Cardiac fibroblast (primary cell): ENCODE measurements at regions not wholly inside any gene's neighbourhood (a gene's known extent, or its start where the extent isn't known, plus 50 kb on each side); places are given as distances from the start of the nearest gene placed in this dataset.

Experiments
- DNase-seq, 2 donors: peaks; one replicate each; pipeline versions ENCODE4 v3.0.0 to v3.0.0-alpha.2; 2010; ENCODE audit warnings: low read depth in 2 of 2
- H3K4me3 ChIP-seq, 2 donors: replicated peaks in 1 of 2; 1 replicate in 1 of 2; 2 replicates in 1 of 2; pipeline ENCODE4 v1.5.1; 2011; ENCODE audit warnings: low read depth in 2 of 2, low read length in 2 of 2, mild to moderate bottlenecking in 2 of 2, moderate library complexity in 1 of 2
- CTCF ChIP-seq: IDR thresholded peaks from one replicate; pipeline ENCODE4 v1.5.1; 2011; ENCODE audit warnings: low read depth, mild to moderate bottlenecking, low read length, inconsistent platforms

- no peak for TF ChIP-seq CTCF
- no peak overlapping the region for H3K4me3 ChIP-seq
- DNase-seq: no peak
Observed at GRCh38 chr22:49242480-49242879, 585.2 kb downstream of the BRD1 start.

GRCh38 chr22:49241174-49241851 is 586.4 kb downstream of the BRD1 start:
- DNase-seq: no peak
- TF ChIP-seq CTCF: no peak

GRCh38 chr22:49240472-49240871 is 587.2 kb downstream of the BRD1 start:
- no peak overlapping the region for H3K4me3 ChIP-seq
- DNase-seq: no peak
- TF ChIP-seq CTCF: no peak

More at GRCh38 chr22:49241174-49241851, 586.4 kb downstream of the BRD1 start:
- no peak overlapping the region for H3K4me3 ChIP-seq

- no peak for DNase-seq
- no peak overlapping the region for H3K4me3 ChIP-seq
- no peak for TF ChIP-seq CTCF
Observed at GRCh38 chr22:49240016-49240380, 587.7 kb downstream of the BRD1 start.

- no peak for TF ChIP-seq CTCF
- DNase-seq: no peak
- no peak overlapping the region for H3K4me3 ChIP-seq
Observed at GRCh38 chr22:49239264-49240015, 588.2 kb downstream of the BRD1 start.

GRCh38 chr22:49238181-49239141 is 589.2 kb downstream of the BRD1 start:
- no peak for TF ChIP-seq CTCF
- DNase-seq: no peak
- no peak overlapping the region for H3K4me3 ChIP-seq
